ENCODE measurements at regions not wholly inside any gene's neighbourhood (a gene's known extent, or its start where the extent isn't known, plus 50 kb on each side); places are given as distances from the start of the nearest gene placed in this dataset.

DNA sequence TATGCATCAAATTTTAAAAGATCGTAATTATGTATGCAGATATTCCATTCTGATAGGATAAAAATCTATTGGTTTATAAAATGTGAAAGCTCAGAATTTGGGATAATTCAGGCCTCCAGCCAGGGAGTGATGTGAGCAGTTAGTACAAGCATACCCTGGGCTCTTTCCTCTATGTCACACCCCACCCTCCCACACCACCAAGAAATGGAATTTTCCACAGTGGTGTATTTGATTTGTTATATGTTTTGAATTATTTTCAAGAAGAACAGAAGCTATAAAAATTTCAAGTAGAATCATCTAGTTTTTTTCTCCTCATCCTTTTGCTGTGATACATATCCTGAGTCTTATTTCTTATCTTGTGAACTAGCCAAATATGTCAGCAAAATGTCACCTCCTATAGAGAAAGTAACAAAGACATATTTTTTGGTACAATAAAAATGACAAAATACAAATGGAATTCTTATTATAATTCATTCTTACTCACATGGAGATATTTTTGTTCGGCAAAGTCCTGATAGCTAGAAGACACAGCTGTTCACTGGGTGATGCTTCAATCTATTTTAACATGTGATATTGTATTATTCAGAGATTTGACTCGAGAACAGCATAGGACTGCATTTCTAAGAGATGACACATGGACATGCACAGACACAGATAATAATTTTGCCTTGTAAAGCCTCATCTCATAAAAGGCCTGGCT is 61.2 kb upstream of the FRY start:
- no peaks in the 10 kb centered on the region for H3K4me1 ChIP-seq (ENCODE audit: insufficient read depth, low read length)
- Mint-ChIP-seq H3K9me3 (peaks cover 3% of the 10 kb centered on the region), H3K27me3 (no peaks in the 10 kb centered on the region), H3K36me3 (ENCODE audit: low read depth) (no peaks in the 10 kb centered on the region), H3K4me1 (ENCODE audit: low read depth) (no peaks in the 10 kb centered on the region), H3K27ac (no peak overlapping the region), H3K4me3 (no peak overlapping the region)
- ChIA-PET CTCF (interaction anchor here (3.4 kb wide), 1 partner anchor 61 kb away, joined by 10 read pairs; no protein-coding TSS in a partner anchor), POLR2A (no interaction called here)
- TF ChIP-seq, protein P1, sequence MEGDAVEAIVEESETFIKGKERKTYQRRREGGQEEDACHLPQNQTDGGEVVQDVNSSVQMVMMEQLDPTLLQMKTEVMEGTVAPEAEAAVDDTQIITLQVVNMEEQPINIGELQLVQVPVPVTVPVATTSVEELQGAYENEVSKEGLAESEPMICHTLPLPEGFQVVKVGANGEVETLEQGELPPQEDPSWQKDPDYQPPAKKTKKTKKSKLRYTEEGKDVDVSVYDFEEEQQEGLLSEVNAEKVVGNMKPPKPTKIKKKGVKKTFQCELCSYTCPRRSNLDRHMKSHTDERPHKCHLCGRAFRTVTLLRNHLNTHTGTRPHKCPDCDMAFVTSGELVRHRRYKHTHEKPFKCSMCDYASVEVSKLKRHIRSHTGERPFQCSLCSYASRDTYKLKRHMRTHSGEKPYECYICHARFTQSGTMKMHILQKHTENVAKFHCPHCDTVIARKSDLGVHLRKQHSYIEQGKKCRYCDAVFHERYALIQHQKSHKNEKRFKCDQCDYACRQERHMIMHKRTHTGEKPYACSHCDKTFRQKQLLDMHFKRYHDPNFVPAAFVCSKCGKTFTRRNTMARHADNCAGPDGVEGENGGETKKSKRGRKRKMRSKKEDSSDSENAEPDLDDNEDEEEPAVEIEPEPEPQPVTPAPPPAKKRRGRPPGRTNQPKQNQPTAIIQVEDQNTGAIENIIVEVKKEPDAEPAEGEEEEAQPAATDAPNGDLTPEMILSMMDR (IDR thresholded peaks at IDR 0.05) = no peak
- intact Hi-C loops (cut with DNase I, micrococcal nuclease) = no loop called here
- no peaks in the 10 kb centered on the region for H3K36me3 ChIP-seq (ENCODE audit: insufficient read depth, low read length)
- H3K27me3 ChIP-seq (ENCODE audit: control insufficient read depth in 1 of 2, insufficient read depth in 2 of 2, low read length in 2 of 2) = no peaks in the 10 kb centered on the region
- no peaks in the 10 kb centered on the region for H3K9me3 ChIP-seq (ENCODE audit: control insufficient read depth in 1 of 2, insufficient read depth in 1 of 2, low read length in 2 of 2)
- no peak for ATAC-seq (ENCODE audit: poor library complexity)
- no peak overlapping the region for H3K4me3 ChIP-seq (ENCODE audit: low read length)
- no peak overlapping the region for H3K27ac ChIP-seq (ENCODE audit: low read depth in 1 of 2, low read length in 2 of 2)
- no peak for DNase-seq

DNA sequence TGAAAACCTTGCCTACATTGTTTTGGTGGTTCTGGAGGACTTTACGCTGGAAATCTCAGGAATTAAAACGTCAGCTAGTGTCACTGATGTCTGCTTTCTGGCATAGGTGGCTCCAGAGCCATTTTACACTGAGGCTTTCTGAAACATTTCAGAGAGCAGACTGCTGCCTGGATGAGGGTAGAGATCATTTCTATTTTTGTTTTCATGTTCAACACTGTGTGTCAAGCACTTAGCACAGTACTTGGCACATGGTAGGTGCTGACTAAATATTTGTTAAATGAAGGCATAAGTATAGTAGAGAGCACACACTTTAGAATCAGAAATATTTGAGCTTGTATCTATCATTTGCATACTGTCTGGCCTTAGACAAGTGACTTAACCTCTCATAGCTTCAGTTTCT is 59.1 kb upstream of the FRY start:
- ATAC-seq (ENCODE audit: poor library complexity) (no peak), DNase-seq (no peak)
- Histone ChIP-seq H3K27me3 (ENCODE audit: control insufficient read depth in 1 of 2, insufficient read depth in 2 of 2, low read length in 2 of 2) (no peaks in the 10 kb centered on the region), H3K36me3 (ENCODE audit: insufficient read depth, low read length) (no peaks in the 10 kb centered on the region), H3K4me3 (ENCODE audit: low read length) (no peak overlapping the region), H3K27ac (ENCODE audit: low read depth in 1 of 2, low read length in 2 of 2) (no peak overlapping the region), H3K9me3 (ENCODE audit: control insufficient read depth in 1 of 2, insufficient read depth in 1 of 2, low read length in 2 of 2) (no peaks in the 10 kb centered on the region), H3K4me1 (ENCODE audit: insufficient read depth, low read length) (no peaks in the 10 kb centered on the region)
- ChIA-PET CTCF (no interaction called here), POLR2A (no interaction called here)
- TF ChIP-seq, protein P1 (IDR thresholded peaks at IDR 0.05) = no peak
- intact Hi-C loops (cut with DNase I, micrococcal nuclease) = no loop called here
- no peak overlapping the region for H3K27ac Mint-ChIP-seq
- H3K9me3 Mint-ChIP-seq = no peaks in the 10 kb centered on the region
- H3K4me3 Mint-ChIP-seq = no peak overlapping the region
- no peaks in the 10 kb centered on the region for H3K4me1 Mint-ChIP-seq (ENCODE audit: low read depth)
- H3K27me3 Mint-ChIP-seq = no peaks in the 10 kb centered on the region
- H3K36me3 Mint-ChIP-seq (ENCODE audit: low read depth) = no peaks in the 10 kb centered on the region

DNA sequence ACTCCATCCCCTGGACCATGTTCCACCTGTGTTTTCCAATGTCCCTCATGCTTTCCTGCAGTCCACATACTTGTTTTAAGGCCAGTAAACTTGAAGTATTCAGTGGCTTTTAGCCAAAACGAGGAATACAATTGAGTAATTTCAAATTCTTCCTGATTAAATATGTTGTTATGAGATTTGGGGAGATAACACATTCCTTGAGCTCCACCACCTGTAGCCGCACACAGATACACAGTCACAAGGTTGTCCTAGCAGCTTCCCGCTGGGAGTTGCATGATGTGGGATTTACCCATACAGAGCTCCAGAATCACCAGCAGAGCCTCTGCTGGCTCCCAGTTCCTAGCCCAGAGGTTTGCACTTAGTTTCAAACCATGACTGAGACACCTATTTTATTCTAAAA is 53.6 kb upstream of the FRY start:
- Histone ChIP-seq H3K27ac (ENCODE audit: low read depth in 1 of 2, low read length in 2 of 2) (no peak overlapping the region), H3K9me3 (ENCODE audit: control insufficient read depth in 1 of 2, insufficient read depth in 1 of 2, low read length in 2 of 2) (no peaks in the 10 kb centered on the region), H3K4me3 (ENCODE audit: low read length) (no peak overlapping the region), H3K4me1 (ENCODE audit: insufficient read depth, low read length) (no peaks in the 10 kb centered on the region), H3K27me3 (ENCODE audit: control insufficient read depth in 1 of 2, insufficient read depth in 2 of 2, low read length in 2 of 2) (no peaks in the 10 kb centered on the region), H3K36me3 (ENCODE audit: insufficient read depth, low read length) (no peaks in the 10 kb centered on the region)
- Mint-ChIP-seq H3K4me1 (ENCODE audit: low read depth) (no peaks in the 10 kb centered on the region), H3K9me3 (no peaks in the 10 kb centered on the region), H3K27ac (no peak overlapping the region), H3K27me3 (no peaks in the 10 kb centered on the region), H3K36me3 (ENCODE audit: low read depth) (no peaks in the 10 kb centered on the region), H3K4me3 (no peak overlapping the region)
- no peak for DNase-seq
- intact Hi-C loops (cut with DNase I, micrococcal nuclease) = no loop called here
- ChIA-PET CTCF (no interaction called here), POLR2A (no interaction called here)
- TF ChIP-seq, protein P1 (IDR thresholded peaks at IDR 0.05) = no peak
- no peak for ATAC-seq (ENCODE audit: poor library complexity)

Measured in CD4-positive, alpha-beta T cell (primary cell).